Choroid plexus epithelial cell (primary cell): ENCODE measurements at regions not wholly inside any gene's neighbourhood (a gene's known extent, or its start where the extent isn't known, plus 50 kb on each side); places are given as distances from the start of the nearest gene placed in this dataset.
"Not testable (repeated sequence)": the region's sequence is repeated elsewhere in the genome, so short reads cannot be mapped to it uniquely, and the experiment has no call there.

ENCODE experiments used
- DNase-seq: peaks from one replicate; pipeline ENCODE4 v3.0.0-alpha.2; 2010; ENCODE audit warnings: low read depth
- H3K4me3 ChIP-seq: 2 replicates; pipeline ENCODE4 v1.5.1; 2011; ENCODE audit warnings: low read depth, mild to moderate bottlenecking, control low read depth, low read length, moderate library complexity
- TF ChIP-seq, protein P1 (sequence below): conservative IDR thresholded peaks from 2 replicates; pipeline ENCODE4 v1.5.1; 2011; ENCODE audit warnings: low read depth, mild to moderate bottlenecking, control low read depth, inconsistent platforms, low read length, moderate library complexity

GRCh38 chr20:55097621-55098020, 622.2 kb downstream of the DOK5 start:
- DNase-seq, result no peak
- TF ChIP-seq, protein P1, sequence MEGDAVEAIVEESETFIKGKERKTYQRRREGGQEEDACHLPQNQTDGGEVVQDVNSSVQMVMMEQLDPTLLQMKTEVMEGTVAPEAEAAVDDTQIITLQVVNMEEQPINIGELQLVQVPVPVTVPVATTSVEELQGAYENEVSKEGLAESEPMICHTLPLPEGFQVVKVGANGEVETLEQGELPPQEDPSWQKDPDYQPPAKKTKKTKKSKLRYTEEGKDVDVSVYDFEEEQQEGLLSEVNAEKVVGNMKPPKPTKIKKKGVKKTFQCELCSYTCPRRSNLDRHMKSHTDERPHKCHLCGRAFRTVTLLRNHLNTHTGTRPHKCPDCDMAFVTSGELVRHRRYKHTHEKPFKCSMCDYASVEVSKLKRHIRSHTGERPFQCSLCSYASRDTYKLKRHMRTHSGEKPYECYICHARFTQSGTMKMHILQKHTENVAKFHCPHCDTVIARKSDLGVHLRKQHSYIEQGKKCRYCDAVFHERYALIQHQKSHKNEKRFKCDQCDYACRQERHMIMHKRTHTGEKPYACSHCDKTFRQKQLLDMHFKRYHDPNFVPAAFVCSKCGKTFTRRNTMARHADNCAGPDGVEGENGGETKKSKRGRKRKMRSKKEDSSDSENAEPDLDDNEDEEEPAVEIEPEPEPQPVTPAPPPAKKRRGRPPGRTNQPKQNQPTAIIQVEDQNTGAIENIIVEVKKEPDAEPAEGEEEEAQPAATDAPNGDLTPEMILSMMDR, result no peak
- H3K4me3 ChIP-seq, result no peak overlapping the region

GRCh38 chr20:55095745-55096400, 620.5 kb downstream of the DOK5 start:
- no peak for DNase-seq
- TF ChIP-seq, protein P1, result no peak
- no peak overlapping the region for H3K4me3 ChIP-seq

DNA sequence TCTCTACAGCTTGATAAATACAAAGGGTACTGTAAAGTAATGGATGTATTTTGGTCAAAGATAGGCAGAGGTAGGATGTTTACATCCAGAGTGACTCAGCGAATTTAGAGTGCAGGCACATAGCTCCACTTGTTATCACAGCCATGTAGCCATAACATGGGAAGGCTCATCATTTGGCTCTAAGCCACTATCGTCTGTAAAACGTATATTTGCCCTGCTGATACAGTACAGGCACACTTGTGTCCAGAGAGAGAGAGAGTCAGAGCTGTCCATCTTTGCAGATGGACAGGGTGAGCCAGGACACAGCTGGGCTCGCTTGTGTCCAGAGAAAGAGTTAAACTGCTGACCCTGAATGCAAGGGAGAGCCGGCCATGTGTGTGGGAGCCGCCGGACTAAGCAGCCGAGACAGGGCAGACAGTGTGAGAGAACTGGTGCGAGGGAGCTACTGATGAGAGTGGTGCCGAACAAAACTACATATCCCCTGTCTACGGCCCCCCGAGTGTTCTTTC, 619.0 kb downstream of the DOK5 start:
- no peak overlapping the region for H3K4me3 ChIP-seq
- DNase-seq, result no peak
- TF ChIP-seq, protein P1, result no peak

DNA sequence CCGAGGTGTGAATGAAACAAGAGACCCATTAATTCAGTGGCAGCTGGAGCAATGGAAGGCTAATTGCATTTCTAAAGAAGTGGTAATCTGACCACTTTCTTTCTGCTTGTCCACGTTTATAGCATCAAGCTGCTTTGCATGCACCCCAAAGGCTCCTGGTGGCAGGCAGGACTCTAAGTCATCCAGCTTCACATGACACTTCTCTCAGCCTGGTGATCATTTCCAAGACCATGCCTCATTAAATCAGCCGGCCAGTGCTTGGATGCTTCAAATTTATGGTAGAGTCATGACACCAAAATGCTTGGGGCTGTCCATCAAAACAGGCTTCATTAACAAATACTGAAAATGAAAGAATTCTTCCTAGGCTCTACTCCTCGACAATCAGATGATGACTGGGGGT, 614.9 kb downstream of the DOK5 start:
- TF ChIP-seq, protein P1, result no peak

GRCh38 chr20:55086421-55086820, 611.0 kb downstream of the DOK5 start:
- no peak overlapping the region for H3K4me3 ChIP-seq
- TF ChIP-seq, protein P1, result no peak
- DNase-seq, result no peak

More for the DNA sequence above, 614.9 kb downstream of the DOK5 start:
- H3K4me3 ChIP-seq, result no peak overlapping the region
- DNase-seq, result no peak

- H3K4me3 ChIP-seq, result no peak overlapping the region
- no peak for DNase-seq
- TF ChIP-seq, protein P1, result no peak
Measured at GRCh38 chr20:55079917-55080316, 604.5 kb downstream of the DOK5 start.

- DNase-seq, H3K4me3 ChIP-seq: not testable (repeated sequence)
Measured at GRCh38 chr20:55074266-55074840, 599.0 kb downstream of the DOK5 start.
